Frontal cortex (tissue), 3 donors: ENCODE measurements at regions not wholly inside any gene's neighbourhood (a gene's known extent, or its start where the extent isn't known, plus 50 kb on each side); places are given as distances from the start of the nearest gene placed in this dataset.

ENCODE experiments used
- DNase-seq, 2 donors: peaks; one replicate each; pipeline ENCODE4 v3.0.0; 2012; ENCODE audit warnings: low spot score in 2 of 2
- FAIRE-seq: peaks from 2 replicates; lab custom pipeline; 2012; peaks lifted over from hg19 to GRCh38; lab: Jason Lieb, UNC
- donor health status: control.
- donor health status: control.
- donor health status: control.

- DNase-seq (no peak), FAIRE-seq (no peak)
These were observed 97.8 kb upstream of the SPRED1 start for GRCh38 chr15:38154837-38155236.

GRCh38 chr15:38163658-38164057 is 89.0 kb upstream of the SPRED1 start:
- DNase-seq (no peak), FAIRE-seq (no peak)

- FAIRE-seq (no peak), DNase-seq (no peak)
These were observed 88.6 kb upstream of the SPRED1 start for GRCh38 chr15:38164061-38164460.

- DNase-seq = no peak
- no peak for FAIRE-seq
These were observed 88.1 kb upstream of the SPRED1 start for GRCh38 chr15:38164507-38164906.

GRCh38 chr15:38168467-38169070 is 84.1 kb upstream of the SPRED1 start:
- no peak for FAIRE-seq
- DNase-seq = no peak

GRCh38 chr15:38171973-38172372 is 80.7 kb upstream of the SPRED1 start:
- DNase-seq (no peak), FAIRE-seq (no peak)

GRCh38 chr15:38174691-38175090 is 77.9 kb upstream of the SPRED1 start:
- FAIRE-seq (no peak), DNase-seq (no peak)

GRCh38 chr15:38176155-38176554 is 76.5 kb upstream of the SPRED1 start:
- FAIRE-seq (no peak), DNase-seq (no peak)

GRCh38 chr15:38176691-38177090 is 75.9 kb upstream of the SPRED1 start:
- DNase-seq (no peak), FAIRE-seq (no peak)

- no peak for DNase-seq
- FAIRE-seq = no peak
These were observed 69.7 kb upstream of the SPRED1 start for GRCh38 chr15:38182900-38183299.

- DNase-seq (no peak), FAIRE-seq (no peak)
These were observed 66.1 kb upstream of the SPRED1 start for GRCh38 chr15:38186507-38186906.

GRCh38 chr15:38187630-38188313 is 64.9 kb upstream of the SPRED1 start:
- no peak for DNase-seq
- FAIRE-seq = no peak

- FAIRE-seq (no peak), DNase-seq (no peak)
These were observed 62.9 kb upstream of the SPRED1 start for GRCh38 chr15:38189671-38190295.

- no peak for FAIRE-seq
- no peak for DNase-seq
These were observed 62.1 kb upstream of the SPRED1 start for GRCh38 chr15:38190501-38190900.

- no peak for FAIRE-seq
- no peak for DNase-seq
These were observed 60.1 kb upstream of the SPRED1 start for GRCh38 chr15:38192496-38192895.

GRCh38 chr15:38193496-38193895 is 59.1 kb upstream of the SPRED1 start:
- FAIRE-seq = no peak
- no peak for DNase-seq

GRCh38 chr15:38195191-38195901 is 57.3 kb upstream of the SPRED1 start:
- no peak for DNase-seq
- no peak for FAIRE-seq

GRCh38 chr15:38196076-38196475 is 56.6 kb upstream of the SPRED1 start:
- DNase-seq (no peak), FAIRE-seq (no peak)

- FAIRE-seq = no peak
- DNase-seq = no peak
These were observed 55.1 kb upstream of the SPRED1 start for GRCh38 chr15:38197553-38197952.

GRCh38 chr15:38201714-38202113 is 50.9 kb upstream of the SPRED1 start:
- DNase-seq (no peak), FAIRE-seq (no peak)

GRCh38 chr15:38202361-38202760 is 50.3 kb upstream of the SPRED1 start:
- no peak for DNase-seq
- no peak for FAIRE-seq
